Fibroblast of mammary gland (primary cell): ENCODE measurements at regions not wholly inside any gene's neighbourhood (a gene's known extent, or its start where the extent isn't known, plus 50 kb on each side); places are given as distances from the start of the nearest gene placed in this dataset.

ENCODE experiments used
- DNase-seq: peaks from one replicate; pipeline ENCODE4 v3.0.0-alpha.2; 2010; ENCODE audit warnings: low read depth
- H3K4me3 ChIP-seq: 2 replicates; pipeline ENCODE4 v1.5.1; 2011; ENCODE audit warnings: low read depth, mild to moderate bottlenecking, low read length, moderate library complexity; ENCODE audit not compliant: control insufficient read depth
- TF ChIP-seq, protein P1 (sequence below): conservative IDR thresholded peaks from 2 replicates; pipeline ENCODE4 v1.5.1; 2011; ENCODE audit warnings: low read depth, low read length, inconsistent platforms; ENCODE audit not compliant: control insufficient read depth, insufficient read depth

GRCh38 chr20:56173438-56173837, 75.1 kb upstream of the MC3R start:
- TF ChIP-seq, protein P1, sequence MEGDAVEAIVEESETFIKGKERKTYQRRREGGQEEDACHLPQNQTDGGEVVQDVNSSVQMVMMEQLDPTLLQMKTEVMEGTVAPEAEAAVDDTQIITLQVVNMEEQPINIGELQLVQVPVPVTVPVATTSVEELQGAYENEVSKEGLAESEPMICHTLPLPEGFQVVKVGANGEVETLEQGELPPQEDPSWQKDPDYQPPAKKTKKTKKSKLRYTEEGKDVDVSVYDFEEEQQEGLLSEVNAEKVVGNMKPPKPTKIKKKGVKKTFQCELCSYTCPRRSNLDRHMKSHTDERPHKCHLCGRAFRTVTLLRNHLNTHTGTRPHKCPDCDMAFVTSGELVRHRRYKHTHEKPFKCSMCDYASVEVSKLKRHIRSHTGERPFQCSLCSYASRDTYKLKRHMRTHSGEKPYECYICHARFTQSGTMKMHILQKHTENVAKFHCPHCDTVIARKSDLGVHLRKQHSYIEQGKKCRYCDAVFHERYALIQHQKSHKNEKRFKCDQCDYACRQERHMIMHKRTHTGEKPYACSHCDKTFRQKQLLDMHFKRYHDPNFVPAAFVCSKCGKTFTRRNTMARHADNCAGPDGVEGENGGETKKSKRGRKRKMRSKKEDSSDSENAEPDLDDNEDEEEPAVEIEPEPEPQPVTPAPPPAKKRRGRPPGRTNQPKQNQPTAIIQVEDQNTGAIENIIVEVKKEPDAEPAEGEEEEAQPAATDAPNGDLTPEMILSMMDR = no peak
- DNase-seq = no peak
- no peak overlapping the region for H3K4me3 ChIP-seq

GRCh38 chr20:56174416-56174815, 74.1 kb upstream of the MC3R start:
- TF ChIP-seq, protein P1 = no peak
- DNase-seq = no peak

DNA sequence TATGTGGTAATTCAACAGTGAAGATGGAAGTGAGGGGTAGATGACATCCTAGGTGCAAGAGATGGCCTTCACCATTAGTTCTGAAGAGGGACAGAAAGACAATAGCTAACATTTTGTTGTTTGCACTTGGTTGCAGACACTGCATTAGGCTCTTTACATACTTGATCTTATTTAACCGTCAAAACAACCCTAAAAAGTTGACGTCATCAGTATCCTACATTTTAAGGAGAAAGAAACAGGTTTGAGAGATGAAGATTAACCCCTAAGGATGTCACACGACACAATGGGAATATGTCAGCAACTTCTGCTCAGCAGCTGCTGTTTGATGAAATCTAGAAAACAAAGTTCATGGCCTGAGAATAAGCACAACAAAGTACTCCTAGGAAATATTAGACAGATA, 72.6 kb upstream of the MC3R start:
- TF ChIP-seq, protein P1 = no peak
- H3K4me3 ChIP-seq = no peak overlapping the region
- no peak for DNase-seq

More at GRCh38 chr20:56174416-56174815, 74.1 kb upstream of the MC3R start:
- H3K4me3 ChIP-seq = no peak overlapping the region

- DNase-seq = no peak
- TF ChIP-seq, protein P1 = no peak
- H3K4me3 ChIP-seq = no peak overlapping the region
These were observed 70.3 kb upstream of the MC3R start for GRCh38 chr20:56178219-56178618.

- no peak for DNase-seq
- TF ChIP-seq, protein P1 = no peak
- H3K4me3 ChIP-seq = no peak overlapping the region
These were observed 69.5 kb upstream of the MC3R start for GRCh38 chr20:56179051-56179450.

- DNase-seq = no peak
- TF ChIP-seq, protein P1 = peak; percentile 4
- no peak overlapping the region for H3K4me3 ChIP-seq
These were observed 66.9 kb upstream of the MC3R start for GRCh38 chr20:56181583-56181982.

- no peak overlapping the region for H3K4me3 ChIP-seq
- no peak for DNase-seq
- TF ChIP-seq, protein P1 = no peak
These were observed 60.9 kb upstream of the MC3R start for GRCh38 chr20:56187534-56188165.
